ENCODE measurements at regions not wholly inside any gene's neighbourhood (a gene's known extent, or its start where the extent isn't known, plus 50 kb on each side); places are given as distances from the start of the nearest gene placed in this dataset.
"Not testable (repeated sequence)": the region's sequence is repeated elsewhere in the genome, so short reads cannot be mapped to it uniquely, and the experiment has no call there.

DNA sequence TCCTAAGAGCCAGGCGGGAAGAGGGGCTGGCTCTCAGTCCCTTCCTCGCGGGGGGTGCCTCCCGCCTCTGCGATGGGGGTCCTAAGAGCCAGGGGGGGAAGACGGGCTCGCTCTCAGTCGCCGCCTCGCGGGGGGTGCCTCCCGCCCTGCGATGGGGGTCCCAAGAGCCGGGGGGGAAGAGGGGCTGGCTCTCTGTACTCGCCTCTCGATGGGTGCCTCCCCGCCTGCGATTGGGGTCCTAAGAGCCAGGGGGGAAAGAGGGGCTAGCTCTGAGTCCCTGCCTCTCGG lies 2326.1 kb upstream of the PCDH20 start:
- H4K20me1 ChIP-seq (ENCODE audit: control insufficient read depth, insufficient read depth); H2AFZ ChIP-seq (ENCODE audit: control insufficient read depth, low read depth, low read length); FAIRE-seq; H3K36me3 ChIP-seq (ENCODE audit: control insufficient read depth in 2 of 2, insufficient read depth in 2 of 2, low read length in 1 of 2); intact Hi-C loops (cut with micrococcal nuclease; ENCODE audit: unreplicated experiment); RAD21 ChIA-PET (ENCODE audit: unreplicated experiment); ATAC-seq; DNase-seq (ENCODE audit: low read depth, low spot score); SMC1A ChIA-PET (ENCODE audit: uncharacterized antibody, unreplicated experiment); H3K4me3 ChIP-seq; H3K27me3 ChIP-seq (replicated peaks in 1 of 2; ENCODE audit: control insufficient read depth in 2 of 2, insufficient read depth in 2 of 2, low read length in 1 of 2); POLR2A ChIA-PET; BruUV-seq (replicated peaks); H3K27ac ChIP-seq (ENCODE audit: control insufficient read depth, insufficient read depth); H3K9me3 ChIP-seq (replicated peaks; ENCODE audit: control insufficient read depth, insufficient read depth, low read length); in situ Hi-C loops (cut with MboI); H3K79me2 ChIP-seq (ENCODE audit: control insufficient read depth, insufficient read depth, low read length); H3K9ac ChIP-seq (ENCODE audit: control insufficient read depth, insufficient read depth, low read length); H3K4me2 ChIP-seq (ENCODE audit: control insufficient read depth, insufficient read depth); CTCF ChIA-PET; H3K4me1 ChIP-seq (ENCODE audit: control insufficient read depth, insufficient read depth, low read length): not testable (repeated sequence)
- WGBS (ENCODE audit: insufficient coverage, insufficient replicate concordance, low lambda C conversion rate, missing lambda C conversion rate) = 89% methylated on average over 5 of the region's 19 CpGs

DNA sequence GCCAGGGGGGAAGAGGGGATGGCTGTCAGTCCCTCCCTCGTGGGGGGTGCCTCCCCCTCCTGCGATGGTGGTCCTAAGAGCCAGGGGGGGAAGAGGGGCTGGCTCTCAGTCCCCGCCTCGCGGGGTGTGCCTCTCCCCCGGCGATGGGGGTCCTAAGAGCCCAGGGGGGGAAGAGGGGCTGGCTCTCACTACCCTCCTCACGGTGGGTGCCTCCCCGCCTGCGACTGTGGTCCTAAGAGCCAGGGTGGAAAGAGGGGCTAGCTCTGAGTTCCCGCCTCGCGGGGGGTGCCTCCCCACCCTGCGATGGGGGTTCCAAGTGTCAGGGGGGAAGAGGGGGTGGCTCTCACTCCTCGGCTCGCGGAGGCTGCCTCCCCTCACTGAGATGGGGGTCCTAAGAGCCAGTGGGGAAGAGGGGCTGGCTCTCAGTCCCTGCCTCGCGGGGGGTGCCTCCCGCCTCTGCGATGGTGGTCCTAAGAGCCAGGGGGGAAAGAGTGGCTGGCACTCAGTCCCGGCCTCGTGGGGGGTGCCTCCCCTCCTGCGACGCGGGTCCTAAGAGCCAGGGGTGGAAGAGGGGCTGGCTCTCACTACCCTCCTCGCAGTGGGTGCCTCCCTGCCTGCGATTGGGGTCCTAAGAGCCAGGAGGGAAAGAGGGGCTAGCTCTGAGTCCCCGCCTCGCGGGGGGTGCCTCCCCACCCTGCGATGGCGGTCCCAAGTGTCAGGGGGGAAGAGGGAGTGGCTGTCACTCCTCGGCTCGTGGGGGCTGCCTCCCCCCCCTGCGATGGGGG lies 2325.6 kb upstream of the PCDH20 start:
- intact Hi-C loops (cut with micrococcal nuclease; ENCODE audit: unreplicated experiment) = no loop called here
- ChIA-PET SMC1A (ENCODE audit: uncharacterized antibody, unreplicated experiment) (no interaction called here), CTCF (no interaction called here), RAD21 (ENCODE audit: unreplicated experiment) (no interaction called here), POLR2A (no interaction called here)
- Histone ChIP-seq H3K4me1 (ENCODE audit: control insufficient read depth, insufficient read depth, low read length) (no peaks in the 10 kb centered on the region), H3K36me3 (ENCODE audit: control insufficient read depth in 2 of 2, insufficient read depth in 2 of 2, low read length in 1 of 2) (no peaks in the 10 kb centered on the region), H3K27ac (ENCODE audit: control insufficient read depth, insufficient read depth) (no peak overlapping the region), H3K79me2 (ENCODE audit: control insufficient read depth, insufficient read depth, low read length) (no peaks in the 10 kb centered on the region), H4K20me1 (ENCODE audit: control insufficient read depth, insufficient read depth) (no peaks in the 10 kb centered on the region), H3K27me3 (replicated peaks in 1 of 2; ENCODE audit: control insufficient read depth in 2 of 2, insufficient read depth in 2 of 2, low read length in 1 of 2) (no peaks in the 10 kb centered on the region), H3K9me3 (replicated peaks; ENCODE audit: control insufficient read depth, insufficient read depth, low read length) (no peaks in the 10 kb centered on the region; the same call in 2 of the 3 replicates), H3K9ac (ENCODE audit: control insufficient read depth, insufficient read depth, low read length) (no peak overlapping the region), H2AFZ (ENCODE audit: control insufficient read depth, low read depth, low read length) (no peak overlapping the region), H3K4me2 (ENCODE audit: control insufficient read depth, insufficient read depth) (no peak overlapping the region), H3K4me3 (no peak overlapping the region)
- in situ Hi-C loops (cut with MboI) = no loop called here
- no peak for ATAC-seq
- DNase-seq (ENCODE audit: low read depth, low spot score) = no peak
- no peak for FAIRE-seq
- 75% methylated on average over 28 of the region's 36 CpGs for WGBS (ENCODE audit: insufficient coverage, insufficient replicate concordance, low lambda C conversion rate, missing lambda C conversion rate)
- BruUV-seq (replicated peaks) = no TSS peak
- TF ChIP-seq ZSCAN29 (IDR thresholded peaks at IDR 0.05) (no peak), FOXM1 (IDR thresholded peaks at IDR 0.05; ENCODE audit: low read depth, low read length) (no peak), NBN (IDR thresholded peaks at IDR 0.05) (no peak), RFX5 (IDR thresholded peaks at IDR 0.05; ENCODE audit: low read depth, low read length) (no peak), STAT3 (IDR thresholded peaks at IDR 0.05; ENCODE audit: low read depth, low read length) (no peak), MYB (IDR thresholded peaks at IDR 0.05; ENCODE audit: borderline replicate concordance, low read depth, low read length) (no peak), TBL1XR1 (IDR thresholded peaks at IDR 0.05; ENCODE audit: low read depth, low read length) (no peak), WRNIP1 (IDR thresholded peaks at IDR 0.05; ENCODE audit: borderline replicate concordance, low read depth, low read length) (no peak), IKZF2 (IDR thresholded peaks at IDR 0.05) (no peak)
- TF ChIP-seq, protein P1, sequence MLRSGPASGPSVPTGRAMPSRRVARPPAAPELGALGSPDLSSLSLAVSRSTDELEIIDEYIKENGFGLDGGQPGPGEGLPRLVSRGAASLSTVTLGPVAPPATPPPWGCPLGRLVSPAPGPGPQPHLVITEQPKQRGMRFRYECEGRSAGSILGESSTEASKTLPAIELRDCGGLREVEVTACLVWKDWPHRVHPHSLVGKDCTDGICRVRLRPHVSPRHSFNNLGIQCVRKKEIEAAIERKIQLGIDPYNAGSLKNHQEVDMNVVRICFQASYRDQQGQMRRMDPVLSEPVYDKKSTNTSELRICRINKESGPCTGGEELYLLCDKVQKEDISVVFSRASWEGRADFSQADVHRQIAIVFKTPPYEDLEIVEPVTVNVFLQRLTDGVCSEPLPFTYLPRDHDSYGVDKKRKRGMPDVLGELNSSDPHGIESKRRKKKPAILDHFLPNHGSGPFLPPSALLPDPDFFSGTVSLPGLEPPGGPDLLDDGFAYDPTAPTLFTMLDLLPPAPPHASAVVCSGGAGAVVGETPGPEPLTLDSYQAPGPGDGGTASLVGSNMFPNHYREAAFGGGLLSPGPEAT (IDR thresholded peaks at IDR 0.05; ENCODE audit: low read depth) = no peak
- TF ChIP-seq, protein P2, sequence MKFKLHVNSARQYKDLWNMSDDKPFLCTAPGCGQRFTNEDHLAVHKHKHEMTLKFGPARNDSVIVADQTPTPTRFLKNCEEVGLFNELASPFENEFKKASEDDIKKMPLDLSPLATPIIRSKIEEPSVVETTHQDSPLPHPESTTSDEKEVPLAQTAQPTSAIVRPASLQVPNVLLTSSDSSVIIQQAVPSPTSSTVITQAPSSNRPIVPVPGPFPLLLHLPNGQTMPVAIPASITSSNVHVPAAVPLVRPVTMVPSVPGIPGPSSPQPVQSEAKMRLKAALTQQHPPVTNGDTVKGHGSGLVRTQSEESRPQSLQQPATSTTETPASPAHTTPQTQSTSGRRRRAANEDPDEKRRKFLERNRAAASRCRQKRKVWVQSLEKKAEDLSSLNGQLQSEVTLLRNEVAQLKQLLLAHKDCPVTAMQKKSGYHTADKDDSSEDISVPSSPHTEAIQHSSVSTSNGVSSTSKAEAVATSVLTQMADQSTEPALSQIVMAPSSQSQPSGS (IDR thresholded peaks at IDR 0.05; ENCODE audit: low read length) = no peak
- TF ChIP-seq, protein P3, sequence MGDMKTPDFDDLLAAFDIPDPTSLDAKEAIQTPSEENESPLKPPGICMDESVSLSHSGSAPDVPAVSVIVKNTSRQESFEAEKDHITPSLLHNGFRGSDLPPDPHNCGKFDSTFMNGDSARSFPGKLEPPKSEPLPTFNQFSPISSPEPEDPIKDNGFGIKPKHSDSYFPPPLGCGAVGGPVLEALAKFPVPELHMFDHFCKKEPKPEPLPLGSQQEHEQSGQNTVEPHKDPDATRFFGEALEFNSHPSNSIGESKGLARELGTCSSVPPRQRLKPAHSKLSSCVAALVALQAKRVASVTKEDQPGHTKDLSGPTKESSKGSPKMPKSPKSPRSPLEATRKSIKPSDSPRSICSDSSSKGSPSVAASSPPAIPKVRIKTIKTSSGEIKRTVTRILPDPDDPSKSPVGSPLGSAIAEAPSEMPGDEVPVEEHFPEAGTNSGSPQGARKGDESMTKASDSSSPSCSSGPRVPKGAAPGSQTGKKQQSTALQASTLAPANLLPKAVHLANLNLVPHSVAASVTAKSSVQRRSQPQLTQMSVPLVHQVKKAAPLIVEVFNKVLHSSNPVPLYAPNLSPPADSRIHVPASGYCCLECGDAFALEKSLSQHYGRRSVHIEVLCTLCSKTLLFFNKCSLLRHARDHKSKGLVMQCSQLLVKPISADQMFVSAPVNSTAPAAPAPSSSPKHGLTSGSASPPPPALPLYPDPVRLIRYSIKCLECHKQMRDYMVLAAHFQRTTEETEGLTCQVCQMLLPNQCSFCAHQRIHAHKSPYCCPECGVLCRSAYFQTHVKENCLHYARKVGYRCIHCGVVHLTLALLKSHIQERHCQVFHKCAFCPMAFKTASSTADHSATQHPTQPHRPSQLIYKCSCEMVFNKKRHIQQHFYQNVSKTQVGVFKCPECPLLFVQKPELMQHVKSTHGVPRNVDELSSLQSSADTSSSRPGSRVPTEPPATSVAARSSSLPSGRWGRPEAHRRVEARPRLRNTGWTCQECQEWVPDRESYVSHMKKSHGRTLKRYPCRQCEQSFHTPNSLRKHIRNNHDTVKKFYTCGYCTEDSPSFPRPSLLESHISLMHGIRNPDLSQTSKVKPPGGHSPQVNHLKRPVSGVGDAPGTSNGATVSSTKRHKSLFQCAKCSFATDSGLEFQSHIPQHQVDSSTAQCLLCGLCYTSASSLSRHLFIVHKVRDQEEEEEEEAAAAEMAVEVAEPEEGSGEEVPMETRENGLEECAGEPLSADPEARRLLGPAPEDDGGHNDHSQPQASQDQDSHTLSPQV (IDR thresholded peaks at IDR 0.05) = no peak
